T-cell (primary cell): ENCODE measurements at regions not wholly inside any gene's neighbourhood (a gene's known extent, or its start where the extent isn't known, plus 50 kb on each side); places are given as distances from the start of the nearest gene placed in this dataset.

Experiments used
- ATAC-seq, 4 experiments: fragments of 200-7000 bp in 3 of 4; fragments of 150-1000 bp in 1 of 4; cut with Tn5 transposase; replicated peaks in 1 of 4; 1 replicate in 3 of 4; 2 replicates in 1 of 4; pipeline ENCODE4 v1.10.0; 2021; ENCODE audit warnings: moderate library complexity in 3 of 4, mild to moderate bottlenecking in 2 of 4, moderate number of reproducible peaks in 1 of 4
- CTCF ChIA-PET, 2 donors: fragments of 300-600 bp; sonication (Branson Sonifier 250); formaldehyde crosslinking; loops; one replicate each; lab custom pipeline; 2022; ENCODE audit warnings: antibody characterized with exemption in 2 of 2; lab: Charles Lee
- POLR2A ChIA-PET, 2 donors: fragments of 300-600 bp; sonication (Branson Sonifier 250); formaldehyde crosslinking; loops; one replicate each; lab custom pipeline; 2022; ENCODE audit warnings: antibody characterized with exemption in 2 of 2; lab: Charles Lee
- DNase-seq, 35 experiments: peaks; one replicate each; pipeline versions ENCODE4 v3.0.0 to v3.0.0-alpha.2; 2013 to 2023
- H3K27ac ChIP-seq: one replicate; pipeline ENCODE4 v1.5.1; 2013; ENCODE audit warnings: low read length
- H3K27me3 ChIP-seq, 2 experiments: replicated peaks in 1 of 2; 1 replicate in 1 of 2; 2 replicates in 1 of 2; pipeline versions ENCODE4 v1.6.1 to v1.7.0; 2013; ENCODE audit warnings: low read length in 1 of 2, mixed read lengths in 1 of 2; ENCODE audit not compliant: control insufficient read depth in 2 of 2, insufficient read depth in 2 of 2; ENCODE audit errors: extremely low read depth in 1 of 2
- H3K36me3 ChIP-seq, 2 donors: 1 replicate in 1 of 2; 2 replicates in 1 of 2; pipeline versions ENCODE4 v1.6.1 to v1.7.0; 2013; ENCODE audit warnings: low read length in 1 of 2; ENCODE audit not compliant: control insufficient read depth in 2 of 2, insufficient read depth in 1 of 2; ENCODE audit errors: extremely low read depth in 1 of 2
- H3K4me1 ChIP-seq, 2 experiments: 1 replicate in 1 of 2; 2 replicates in 1 of 2; pipeline versions ENCODE4 v1.6.1 to v1.7.0; 2013; ENCODE audit warnings: low read length in 2 of 2, mixed read lengths in 1 of 2; ENCODE audit not compliant: insufficient read depth in 2 of 2, control insufficient read depth in 1 of 2; ENCODE audit errors: extremely low read depth in 1 of 2
- H3K4me3 ChIP-seq, 2 donors: 1 replicate in 1 of 2; 2 replicates in 1 of 2; pipeline versions ENCODE4 v1.5.1 to v1.7.0; 2013; ENCODE audit warnings: mild to moderate bottlenecking in 2 of 2, low read length in 1 of 2, moderate library complexity in 1 of 2; ENCODE audit not compliant: control insufficient read depth in 1 of 2; ENCODE audit errors: extremely low read depth in 1 of 2
- H3K9me3 ChIP-seq: 2 replicates; pipeline ENCODE4 v1.7.0; 2013
- H3K27ac Mint-ChIP-seq, 2 donors: one replicate each; pipeline ENCODE4 v1.8.0; 2020 to 2021; ENCODE audit warnings: mild to moderate bottlenecking in 2 of 2, mixed read lengths in 2 of 2
- H3K27me3 Mint-ChIP-seq, 2 donors: one replicate each; pipeline ENCODE4 v1.8.0; 2021 to 2022; ENCODE audit warnings: mixed read lengths in 2 of 2
- H3K36me3 Mint-ChIP-seq: one replicate; pipeline ENCODE4 v1.8.0; 2021; ENCODE audit warnings: mixed read lengths
- H3K4me1 Mint-ChIP-seq, 3 donors: one replicate each; pipeline ENCODE4 v1.8.0; 2020 to 2022; ENCODE audit warnings: mixed read lengths in 3 of 3, mild to moderate bottlenecking in 1 of 3
- H3K4me3 Mint-ChIP-seq, 3 donors: one replicate each; pipeline ENCODE4 v1.8.0; 2020 to 2022; ENCODE audit warnings: mild to moderate bottlenecking in 3 of 3, mixed read lengths in 3 of 3, moderate library complexity in 3 of 3
- H3K9me3 Mint-ChIP-seq, 3 donors: one replicate each; pipeline ENCODE4 v1.8.0; 2020 to 2022; ENCODE audit warnings: mixed read lengths in 3 of 3
- WGBS: methylation state at CpG from one replicate; pipeline ENCODE4 v1.1.5; 2013; ENCODE audit warnings: missing lambda C conversion rate; ENCODE audit not compliant: insufficient coverage; 5-methylcytosine and 5-hydroxymethylcytosine counted together

GRCh38 chr15:98196371-98196770 lies 235.9 kb downstream of the ARRDC4 start:
- H3K36me3 ChIP-seq = no peaks in the 10 kb centered on the region
- Mint-ChIP-seq H3K36me3 (no peaks in the 10 kb centered on the region), H3K27ac (no peak overlapping the region), H3K27me3 (peaks cover 3 to 8% of the 10 kb centered on the region in 2 donors), H3K9me3 (no peaks in the 10 kb centered on the region), H3K4me1 (no peaks in the 10 kb centered on the region), H3K4me3 (no peak overlapping the region)
- no peak overlapping the region for H3K4me3 ChIP-seq
- peaks cover 0 to 2% of the 10 kb centered on the region in 2 experiments for H3K27me3 ChIP-seq
- ChIA-PET CTCF (no interaction called here), POLR2A (no interaction called here)
- ATAC-seq (no peak), DNase-seq (no peak)
- WGBS = 65% methylated on average over 6 of the region's 6 CpGs
- no peak overlapping the region for H3K27ac ChIP-seq
- no peaks in the 10 kb centered on the region for H3K9me3 ChIP-seq
- H3K4me1 ChIP-seq = no peaks in the 10 kb centered on the region

- H3K27me3 Mint-ChIP-seq = peaks cover 0 to 16% of the 10 kb centered on the region in 2 donors
- no peaks in the 10 kb centered on the region for H3K4me1 Mint-ChIP-seq
- CTCF ChIA-PET = no interaction called here
These were observed 241.8 kb downstream of the ARRDC4 start for GRCh38 chr15:98202256-98202655.

GRCh38 chr15:98203872-98204660 lies 243.6 kb downstream of the ARRDC4 start:
- Mint-ChIP-seq H3K36me3 (no peaks in the 10 kb centered on the region), H3K4me1 (no peaks in the 10 kb centered on the region), H3K4me3 (no peak overlapping the region), H3K27me3 (peaks cover 0 to 22% of the 10 kb centered on the region in 2 donors), H3K27ac (no peak overlapping the region), H3K9me3 (no peaks in the 10 kb centered on the region)
- H3K36me3 ChIP-seq = no peaks in the 10 kb centered on the region
- ChIA-PET POLR2A (no interaction called here), CTCF (no interaction called here)
- WGBS = no CpG with 5 or more reads among the region's 6 CpGs
- H3K27ac ChIP-seq = no peak overlapping the region
- H3K9me3 ChIP-seq = no peaks in the 10 kb centered on the region
- H3K4me3 ChIP-seq = no peak overlapping the region
- DNase-seq (no peak), ATAC-seq (no peak)
- peaks cover 0 to 7% of the 10 kb centered on the region in 2 experiments for H3K27me3 ChIP-seq
- no peaks in the 10 kb centered on the region for H3K4me1 ChIP-seq

More at GRCh38 chr15:98202256-98202655, 241.8 kb downstream of the ARRDC4 start:
- POLR2A ChIA-PET = no interaction called here
- H3K9me3 Mint-ChIP-seq = no peaks in the 10 kb centered on the region
- ATAC-seq (no peak), DNase-seq (no peak)
- no peaks in the 10 kb centered on the region for H3K36me3 Mint-ChIP-seq
- Histone ChIP-seq H3K27ac (no peak overlapping the region), H3K27me3 (peaks cover 0 to 5% of the 10 kb centered on the region in 2 experiments), H3K36me3 (no peaks in the 10 kb centered on the region), H3K4me3 (no peak overlapping the region), H3K4me1 (no peaks in the 10 kb centered on the region), H3K9me3 (no peaks in the 10 kb centered on the region)
- no peak overlapping the region for H3K27ac Mint-ChIP-seq
- WGBS = 65% methylated on average over 4 of the region's 5 CpGs
- no peak overlapping the region for H3K4me3 Mint-ChIP-seq

- H3K27ac ChIP-seq = no peak overlapping the region
- ATAC-seq (no peak), DNase-seq (no peak)
- Mint-ChIP-seq H3K4me3 (no peak overlapping the region), H3K9me3 (no peaks in the 10 kb centered on the region), H3K27me3 (peaks cover 0 to 12% of the 10 kb centered on the region in 2 donors), H3K36me3 (no peaks in the 10 kb centered on the region), H3K4me1 (no peaks in the 10 kb centered on the region), H3K27ac (no peak overlapping the region)
- no peaks in the 10 kb centered on the region for H3K9me3 ChIP-seq
- POLR2A ChIA-PET = no interaction called here
- 96% methylated on average over 2 of the region's 4 CpGs for WGBS
- no peak overlapping the region for H3K4me3 ChIP-seq
- H3K36me3 ChIP-seq = no peaks in the 10 kb centered on the region
- no peaks in the 10 kb centered on the region for H3K4me1 ChIP-seq
- H3K27me3 ChIP-seq = peaks cover 0 to 7% of the 10 kb centered on the region in 2 experiments
- CTCF ChIA-PET = no interaction called here
These were observed 247.4 kb downstream of the ARRDC4 start for GRCh38 chr15:98207928-98208327.

GRCh38 chr15:98213346-98213979 lies 253.0 kb downstream of the ARRDC4 start:
- WGBS = no CpG with 5 or more reads among the region's 6 CpGs
- POLR2A ChIA-PET = no interaction called here

GRCh38 chr15:98216166-98216565 lies 255.7 kb downstream of the ARRDC4 start:
- Histone ChIP-seq H3K27ac (no peak overlapping the region), H3K4me3 (no peak overlapping the region), H3K27me3 (no peaks in the 10 kb centered on the region), H3K4me1 (no peaks in the 10 kb centered on the region), H3K9me3 (no peaks in the 10 kb centered on the region), H3K36me3 (no peaks in the 10 kb centered on the region)
- Mint-ChIP-seq H3K36me3 (no peaks in the 10 kb centered on the region), H3K27me3 (peaks cover 0 to 3% of the 10 kb centered on the region in 2 donors), H3K4me3 (no peak overlapping the region), H3K4me1 (no peaks in the 10 kb centered on the region), H3K9me3 (no peaks in the 10 kb centered on the region), H3K27ac (no peak overlapping the region)
- WGBS = no CpG with 5 or more reads among the region's 4 CpGs
- ChIA-PET POLR2A (no interaction called here), CTCF (no interaction called here)
- ATAC-seq (no peak), DNase-seq (no peak)

More at GRCh38 chr15:98213346-98213979, 253.0 kb downstream of the ARRDC4 start:
- no peak overlapping the region for H3K4me3 ChIP-seq
- Mint-ChIP-seq H3K36me3 (no peaks in the 10 kb centered on the region), H3K27ac (no peak overlapping the region), H3K9me3 (no peaks in the 10 kb centered on the region), H3K4me1 (no peaks in the 10 kb centered on the region), H3K27me3 (peaks cover 0 to 3% of the 10 kb centered on the region in 2 donors), H3K4me3 (no peak overlapping the region)
- DNase-seq = no peak
- H3K36me3 ChIP-seq = no peaks in the 10 kb centered on the region
- H3K27me3 ChIP-seq = no peaks in the 10 kb centered on the region
- H3K4me1 ChIP-seq = no peaks in the 10 kb centered on the region
- CTCF ChIA-PET = no interaction called here
- H3K9me3 ChIP-seq = no peaks in the 10 kb centered on the region
- H3K27ac ChIP-seq = no peak overlapping the region
- no peak for ATAC-seq
